Activated CD4-positive, alpha-beta T cell treated with anti-CD3 and anti-CD28 coated beads, Interleukin-2, Interleukin-4, amounts not matched to agents 100 ng/mL and 50 ng/mL, durations not matched to agents 16 hours and 8 hours (primary cell): ENCODE measurements at regions not wholly inside any gene's neighbourhood (a gene's known extent, or its start where the extent isn't known, plus 50 kb on each side); places are given as distances from the start of the nearest gene placed in this dataset.

Source experiments
- DNase-seq: peaks from one replicate; pipeline ENCODE4 v3.0.0-alpha.2; 2020; ENCODE audit warnings: low spot score

- no peak for DNase-seq
Observed at GRCh38 chr12:47560415-47560814, 145.4 kb downstream of the RPAP3 start.

DNA sequence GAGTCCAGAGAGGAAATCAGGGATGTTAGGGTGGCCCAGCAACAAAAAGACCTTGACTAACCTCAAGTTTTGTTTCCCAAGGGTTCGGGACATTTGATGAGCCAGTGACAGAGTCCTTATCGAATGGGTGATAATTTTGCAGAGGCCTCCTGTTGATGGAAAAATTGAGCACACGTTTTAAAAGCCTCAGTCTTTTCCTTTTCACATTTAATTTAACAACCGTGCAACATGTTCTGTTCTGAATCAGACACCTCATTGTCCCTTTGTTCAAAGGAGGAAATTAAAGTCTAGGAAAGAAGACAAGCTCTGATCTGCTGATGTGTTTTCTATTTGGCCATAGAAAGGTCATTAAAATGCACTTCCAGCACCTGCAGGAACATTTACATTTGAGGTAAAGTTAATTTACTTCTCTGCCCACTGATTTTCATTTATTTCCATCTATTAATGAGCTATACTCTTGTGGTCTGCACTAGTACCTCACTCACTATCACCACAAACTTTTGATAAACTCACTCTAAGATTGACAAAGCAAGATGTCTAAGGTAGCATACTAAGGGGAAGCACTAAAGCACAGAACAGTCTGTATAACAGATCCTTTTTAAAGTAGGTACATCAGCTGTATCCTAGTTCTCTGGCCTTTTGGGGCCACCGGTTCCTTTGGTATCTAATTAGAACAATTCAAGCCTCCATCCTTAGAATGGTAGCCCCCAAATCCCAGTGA, 147.0 kb downstream of the RPAP3 start:
- DNase-seq: no peak

- no peak for DNase-seq
Observed at GRCh38 chr12:47557386-47557785, 148.4 kb downstream of the RPAP3 start.

GRCh38 chr12:47556261-47557030, 149.4 kb downstream of the RPAP3 start:
- no peak for DNase-seq

DNA sequence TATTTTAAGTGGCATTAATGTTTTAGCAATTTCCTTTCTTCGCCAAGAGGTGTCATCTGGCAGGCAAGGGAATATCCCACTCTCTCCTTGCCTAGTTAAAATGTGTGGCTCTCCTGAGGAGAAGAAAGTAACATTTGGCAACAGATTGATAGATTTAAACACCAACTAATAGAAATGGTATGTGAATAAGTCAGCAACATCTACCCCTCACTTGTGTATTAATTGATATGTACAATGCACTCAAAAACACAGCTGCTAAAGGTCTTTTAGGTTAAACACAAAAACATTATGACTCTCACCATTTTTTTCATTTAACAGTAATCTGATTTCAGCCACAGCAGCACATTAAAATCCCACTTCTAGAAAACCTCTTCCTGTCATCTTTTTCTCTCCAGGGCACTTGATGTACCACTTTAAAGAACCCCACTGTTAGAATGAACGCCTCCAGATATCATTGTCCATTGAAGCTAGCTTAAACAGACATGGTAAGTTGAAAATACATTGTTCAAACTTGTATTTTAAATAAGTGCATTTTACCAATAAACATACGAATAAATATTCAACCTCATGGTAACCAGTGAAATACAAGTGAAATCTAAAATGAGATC, 151.7 kb downstream of the RPAP3 start:
- DNase-seq: no peak

GRCh38 chr12:47553266-47553665, 152.6 kb downstream of the RPAP3 start:
- DNase-seq: no peak

DNA sequence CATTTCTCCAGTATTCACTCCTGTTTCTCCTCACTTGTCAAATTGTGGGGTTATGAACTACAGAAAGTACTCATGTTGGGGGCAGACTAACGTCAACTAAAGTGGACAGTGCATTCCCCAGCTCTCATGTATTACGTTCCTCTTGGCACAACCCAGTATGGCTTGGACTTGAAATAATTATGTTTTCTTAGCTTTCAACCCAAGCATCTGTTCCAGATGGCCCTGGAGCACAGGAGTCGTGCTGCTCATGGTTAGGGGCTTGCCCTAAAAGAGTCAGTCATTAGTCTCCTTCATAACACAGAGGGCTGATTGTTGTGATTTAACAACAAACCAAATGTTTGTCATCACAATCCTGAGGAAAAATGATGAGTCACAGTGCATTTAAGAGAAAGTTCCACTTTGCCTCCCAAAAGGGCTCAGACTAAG, 154.4 kb downstream of the RPAP3 start:
- DNase-seq: no peak

GRCh38 chr12:47549258-47549657, 156.6 kb downstream of the RPAP3 start:
- DNase-seq: no peak

GRCh38 chr12:47548401-47548800, 157.4 kb downstream of the RPAP3 start:
- DNase-seq: no peak

DNA sequence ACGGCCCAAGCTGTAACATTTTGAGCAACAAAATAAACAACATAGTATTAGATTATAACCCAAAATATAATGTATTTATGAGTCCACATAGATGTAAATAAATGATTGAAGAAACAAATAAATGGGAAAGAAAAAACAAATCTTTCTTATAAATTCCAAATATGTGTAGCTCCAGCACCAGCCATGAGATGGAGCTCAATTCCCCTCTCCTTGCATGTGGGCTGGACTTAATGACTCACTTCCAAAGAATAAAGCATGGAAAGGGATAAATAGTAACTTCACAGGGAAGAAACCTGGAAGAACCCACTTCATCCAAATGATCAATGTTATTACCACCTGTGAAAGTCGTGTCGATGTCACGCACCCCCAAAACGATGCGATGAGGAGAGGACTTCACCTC, 158.8 kb downstream of the RPAP3 start:
- no peak for DNase-seq

- DNase-seq: no peak
Observed at GRCh38 chr12:47545938-47546609, 159.8 kb downstream of the RPAP3 start.

GRCh38 chr12:47534695-47535094, 171.1 kb downstream of the RPAP3 start:
- no peak for DNase-seq

DNA sequence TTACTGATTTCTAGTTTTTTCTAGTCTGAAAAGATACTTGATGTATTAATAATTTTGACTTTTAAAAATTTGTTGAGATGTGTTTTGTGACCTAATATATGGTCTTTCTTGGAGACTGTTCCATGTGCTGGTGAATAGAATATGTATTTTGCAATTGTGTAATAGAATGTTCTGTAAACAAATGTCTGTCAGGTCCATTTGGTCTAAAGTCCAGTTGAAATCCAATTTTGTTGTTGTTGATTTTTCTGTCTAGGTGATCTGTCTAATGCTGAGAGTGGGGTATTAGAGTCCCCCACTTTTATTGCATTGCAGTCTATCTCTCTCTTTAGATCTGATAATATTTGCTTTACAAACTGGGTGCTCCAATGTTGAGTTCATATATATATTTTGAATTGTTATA, 175.8 kb downstream of the RPAP3 start:
- no peak for DNase-seq

GRCh38 chr12:47527816-47528215, 178.0 kb downstream of the RPAP3 start:
- no peak for DNase-seq

GRCh38 chr12:47520029-47520428, 185.8 kb downstream of the RPAP3 start:
- DNase-seq: no peak

DNA sequence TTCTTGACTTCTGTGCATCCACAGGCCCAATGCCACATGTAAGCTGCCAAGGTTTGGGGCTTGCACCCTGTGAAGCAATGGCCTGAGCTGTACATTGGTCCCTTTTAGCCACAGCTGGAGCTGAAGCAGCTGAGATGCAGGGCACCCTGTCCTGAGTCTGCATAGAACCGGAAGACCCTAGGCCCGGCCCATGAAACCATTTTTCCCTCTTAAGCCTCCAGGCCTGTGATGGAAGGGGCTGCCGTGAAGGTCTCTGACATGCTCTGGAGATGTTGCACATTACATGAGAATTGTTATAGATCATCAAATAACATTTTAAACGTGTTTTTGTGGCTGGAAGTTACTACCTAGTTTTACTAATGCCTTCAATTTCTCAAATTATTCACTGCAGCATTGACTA, 188.7 kb downstream of the RPAP3 start:
- DNase-seq: no peak

DNA sequence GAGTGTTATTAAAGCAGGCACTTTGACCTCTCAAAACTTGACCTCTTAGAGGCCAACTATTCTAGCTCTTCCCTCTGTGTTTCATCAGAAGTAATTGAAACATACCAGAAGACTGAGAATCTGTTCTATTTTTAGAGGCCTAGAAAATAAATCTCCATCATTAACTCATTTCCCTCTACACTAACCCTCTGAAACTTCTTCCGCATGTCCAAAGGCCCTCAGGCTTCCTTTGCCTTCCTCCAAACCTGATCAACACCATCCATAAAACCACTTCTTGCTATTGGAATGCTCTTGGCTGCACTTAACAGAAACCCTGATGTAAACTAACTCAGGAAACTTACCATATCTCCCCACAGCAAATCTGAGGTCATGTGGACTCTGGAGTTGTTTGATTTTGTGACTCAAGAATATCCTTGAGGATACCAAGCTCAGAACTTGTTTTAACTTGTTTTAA, 196.4 kb downstream of the RPAP3 start:
- DNase-seq: no peak

GRCh38 chr12:47507221-47507620, 198.6 kb downstream of the RPAP3 start:
- DNase-seq: no peak

- DNase-seq: peak; percentile 17
Observed at GRCh38 chr12:47504775-47505446, 200.9 kb downstream of the RPAP3 start.

DNA sequence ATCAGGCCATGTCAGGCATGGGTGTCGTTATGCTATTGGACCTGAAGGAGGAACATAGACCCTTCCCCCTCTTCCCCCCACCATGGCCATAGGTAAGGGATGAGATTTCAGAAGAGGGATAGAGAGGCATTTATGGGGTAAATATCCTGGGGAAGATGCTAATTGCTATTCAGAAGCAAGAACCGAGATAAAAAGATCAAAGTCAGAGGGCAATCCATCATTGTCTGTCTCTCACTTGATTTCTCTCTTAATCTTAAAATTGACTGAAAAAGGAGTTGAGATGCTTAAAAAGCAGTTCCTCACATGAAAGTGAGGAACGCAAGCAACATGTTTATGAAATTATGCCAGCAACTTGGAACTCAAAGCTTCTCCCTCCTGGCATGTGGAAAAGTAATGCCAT, 212.0 kb downstream of the RPAP3 start:
- no peak for DNase-seq

DNA sequence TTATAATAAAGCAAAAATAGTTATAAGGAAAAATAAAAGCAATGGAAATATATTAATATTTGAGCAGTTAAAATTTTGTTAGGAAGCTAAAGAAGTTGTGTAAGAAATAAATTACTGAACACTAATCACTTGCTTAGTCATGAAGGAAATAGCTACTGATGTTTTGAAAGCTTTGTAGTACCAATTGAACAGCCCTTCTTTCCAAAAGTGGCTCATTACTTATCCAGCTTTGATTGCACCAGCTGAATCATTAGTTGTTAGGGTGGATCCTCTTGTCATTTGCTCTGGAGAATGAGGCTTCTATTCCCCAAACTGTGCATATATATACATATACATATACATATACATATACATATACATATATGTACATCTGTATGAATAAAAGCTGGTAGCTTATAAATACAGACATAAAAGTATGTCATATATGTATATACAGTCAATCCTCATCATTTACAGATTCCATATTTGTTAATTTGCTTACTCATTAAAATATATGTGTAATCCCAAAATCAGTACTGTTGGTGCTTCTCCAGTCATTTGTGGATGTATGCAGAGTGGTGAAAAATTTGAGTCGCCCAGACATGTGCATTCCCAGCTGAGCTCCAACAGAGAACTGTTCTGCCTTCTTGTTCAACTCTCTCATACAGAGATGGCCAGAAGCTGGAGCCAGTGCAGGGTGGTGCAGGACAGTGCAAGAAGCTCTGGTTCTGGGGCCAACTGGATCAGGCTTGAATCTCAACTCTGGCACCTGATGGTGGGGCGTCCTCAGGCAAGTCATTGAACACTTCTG, 214.1 kb downstream of the RPAP3 start:
- no peak for DNase-seq
